Tibial artery (tissue), 4 donors: ENCODE measurements at regions not wholly inside any gene's neighbourhood (a gene's known extent, or its start where the extent isn't known, plus 50 kb on each side); places are given as distances from the start of the nearest gene placed in this dataset.

Experiments
- DNase-seq, 2 donors: peaks; one replicate each; pipeline ENCODE4 v3.0.0-alpha.2; 2019
- H3K27ac ChIP-seq, 2 donors: fragments of 200-600 bp; sonication (generic) in 1 of 2; 1 replicate in 1 of 2; 2 replicates in 1 of 2; pipeline ENCODE4 v1.5.1; 2018 to 2019; ENCODE audit warnings: mild to moderate bottlenecking in 1 of 2
- H3K27me3 ChIP-seq, 2 donors: fragments of 200-600 bp; sonication (generic) in 1 of 2; one replicate each; pipeline versions ENCODE4 v1.5.1 to v1.6.0; 2016 to 2019
- H3K36me3 ChIP-seq, 3 donors: fragments of 200-600 bp; sonication (generic) in 2 of 3; one replicate each; pipeline ENCODE4 v1.5.1; 2016 to 2019; ENCODE audit warnings: mild to moderate bottlenecking in 2 of 3
- H3K4me1 ChIP-seq, 4 donors: fragments of 200-600 bp; sonication (generic) in 2 of 4; 1 replicate in 3 of 4; 2 replicates in 1 of 4; pipeline ENCODE4 v1.5.1; 2016 to 2019
- H3K4me3 ChIP-seq, 2 donors: fragments of 200-600 bp; sonication (generic) in 1 of 2; 1 replicate in 1 of 2; 2 replicates in 1 of 2; pipeline ENCODE4 v1.5.1; 2018 to 2019; ENCODE audit warnings: mild to moderate bottlenecking in 2 of 2
- H3K9me3 ChIP-seq, 3 donors: fragments of 200-600 bp; sonication (generic) in 1 of 3; one replicate each; pipeline ENCODE4 v1.5.1; 2016 to 2019
- CTCF ChIP-seq, 2 experiments: fragments of 200-600 bp in 1 of 2; fragments of 450-650 bp in 1 of 2; IDR thresholded peaks; one replicate each; pipeline ENCODE4 v1.5.1; 2017 to 2019; ENCODE audit warnings: antibody characterized with exemption in 2 of 2, mild to moderate bottlenecking in 1 of 2, moderate library complexity in 1 of 2
- intact Hi-C: fragments of 100-400 bp; cut with DNase I; formaldehyde crosslinking; loops from one replicate; pipeline ENCODE4 v1.15.0; 2023; ENCODE audit warnings: low total_unique reads

DNA sequence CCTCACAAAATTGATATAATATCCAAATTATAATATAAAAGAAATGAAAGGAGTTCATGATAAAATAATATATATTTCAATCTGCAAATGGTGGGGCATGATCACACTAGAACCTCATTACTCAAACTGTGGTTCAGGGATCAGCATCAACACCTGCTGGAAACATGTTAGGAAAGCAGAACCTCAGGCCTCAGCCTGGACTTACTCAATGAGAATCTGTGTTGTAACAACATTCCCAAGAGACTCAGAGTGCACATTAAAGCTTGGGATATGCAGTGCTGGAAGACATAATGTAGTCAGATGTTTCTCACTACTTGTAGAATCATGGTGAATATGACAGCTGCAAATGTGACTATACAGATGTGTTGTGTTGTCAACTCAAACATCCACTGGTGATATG is 81.7 kb upstream of the ITPRID1 start:
- TF ChIP-seq CTCF (IDR thresholded peaks at IDR 0.05) = no peak
- no peaks in the 10 kb centered on the region for H3K9me3 ChIP-seq
- H3K4me3 ChIP-seq = no peak overlapping the region
- intact Hi-C loops = loop anchor here (10.0 kb wide), 1 partner anchor 203 kb away; no protein-coding TSS in a partner anchor
- peaks cover 0 to 3% of the 10 kb centered on the region in 2 donors for H3K27me3 ChIP-seq
- DNase-seq = no peak
- no peaks in the 10 kb centered on the region for H3K4me1 ChIP-seq
- H3K36me3 ChIP-seq = no peaks in the 10 kb centered on the region
- H3K27ac ChIP-seq = no peak overlapping the region

DNA sequence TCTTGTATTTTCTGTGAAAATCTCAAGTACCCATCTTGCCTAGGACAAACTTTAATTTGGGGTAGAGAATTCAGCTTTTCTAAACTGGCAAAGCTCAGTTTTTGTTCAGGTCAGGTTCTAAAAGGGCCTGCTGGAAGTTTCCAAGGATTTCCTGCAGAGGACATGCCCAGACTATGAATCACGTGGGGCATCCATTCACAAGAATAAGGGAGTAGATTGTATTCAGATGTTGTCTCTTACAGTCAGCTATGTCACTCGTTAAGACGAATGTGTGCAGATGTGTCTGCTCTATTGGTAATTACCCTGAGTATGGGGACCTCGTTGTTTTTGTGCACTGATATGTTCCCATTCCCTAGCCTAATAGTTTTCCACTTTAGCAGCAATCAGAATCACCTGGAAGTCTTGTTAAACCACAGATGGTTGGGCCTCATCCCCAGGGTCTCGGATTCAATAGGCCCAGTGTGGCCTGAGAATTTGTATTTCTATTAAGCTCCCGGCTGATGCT is 81.0 kb upstream of the ITPRID1 start:
- Histone ChIP-seq H3K4me1 (no peaks in the 10 kb centered on the region), H3K27ac (no peak overlapping the region), H3K9me3 (no peaks in the 10 kb centered on the region), H3K27me3 (peaks cover 0 to 3% of the 10 kb centered on the region in 2 donors), H3K36me3 (no peaks in the 10 kb centered on the region), H3K4me3 (no peak overlapping the region)
- no peak for DNase-seq
- no peak for TF ChIP-seq CTCF (IDR thresholded peaks at IDR 0.05)
- intact Hi-C loops = loop anchor here (10.0 kb wide), 1 partner anchor 202 kb away; no protein-coding TSS in a partner anchor

- H3K27ac ChIP-seq = no peak overlapping the region
- H3K36me3 ChIP-seq = no peaks in the 10 kb centered on the region
- peaks cover 0 to 3% of the 10 kb centered on the region in 2 donors for H3K27me3 ChIP-seq
- TF ChIP-seq CTCF (IDR thresholded peaks at IDR 0.05) = no peak
- intact Hi-C loops = loop anchor here (10.0 kb wide), 1 partner anchor 197 kb away; no protein-coding TSS in a partner anchor
- H3K4me1 ChIP-seq = no peaks in the 10 kb centered on the region
- DNase-seq = no peak
- H3K4me3 ChIP-seq = no peak overlapping the region
- no peaks in the 10 kb centered on the region for H3K9me3 ChIP-seq
Measured at GRCh38 chr7:31437250-31437865, 76.5 kb upstream of the ITPRID1 start.

GRCh38 chr7:31439165-31439564 is 74.7 kb upstream of the ITPRID1 start:
- H3K27me3 ChIP-seq = peaks cover 0 to 3% of the 10 kb centered on the region in 2 donors
- intact Hi-C loops = loop anchor here (10.0 kb wide), 1 partner anchor 196 kb away; no protein-coding TSS in a partner anchor
- TF ChIP-seq CTCF (IDR thresholded peaks at IDR 0.05) = no peak
- no peaks in the 10 kb centered on the region for H3K4me1 ChIP-seq
- H3K4me3 ChIP-seq = no peak overlapping the region
- DNase-seq = no peak
- no peaks in the 10 kb centered on the region for H3K36me3 ChIP-seq
- no peak overlapping the region for H3K27ac ChIP-seq
- no peaks in the 10 kb centered on the region for H3K9me3 ChIP-seq

GRCh38 chr7:31440511-31440910 is 73.4 kb upstream of the ITPRID1 start:
- H3K4me1 ChIP-seq = no peaks in the 10 kb centered on the region
- no peak overlapping the region for H3K27ac ChIP-seq
- no peak for DNase-seq
- no peaks in the 10 kb centered on the region for H3K36me3 ChIP-seq
- H3K4me3 ChIP-seq = no peak overlapping the region
- no peaks in the 10 kb centered on the region for H3K9me3 ChIP-seq
- no peak for TF ChIP-seq CTCF (IDR thresholded peaks at IDR 0.05)
- peaks cover 0 to 3% of the 10 kb centered on the region in 2 donors for H3K27me3 ChIP-seq
- intact Hi-C loops = no loop called here
